Esophagus (tissue), 2 donors: ENCODE measurements at regions not wholly inside any gene's neighbourhood (a gene's known extent, or its start where the extent isn't known, plus 50 kb on each side); places are given as distances from the start of the nearest gene placed in this dataset.

Experiments
- H3K27ac ChIP-seq, 2 donors: one replicate each; pipeline ENCODE4 v1.5.1; 2013; ENCODE audit warnings: low read depth in 2 of 2, mild to moderate bottlenecking in 2 of 2, inconsistent platforms in 1 of 2, low read length in 1 of 2, moderate library complexity in 1 of 2
- H3K27me3 ChIP-seq, 2 donors: one replicate each; pipeline ENCODE4 v1.6.1; 2013; ENCODE audit warnings: low read length in 2 of 2, control low read depth in 1 of 2, mild to moderate bottlenecking in 1 of 2; ENCODE audit not compliant: insufficient read depth in 2 of 2, control insufficient read depth in 1 of 2
- H3K36me3 ChIP-seq, 2 donors: one replicate each; pipeline ENCODE4 v1.6.1; 2013; ENCODE audit warnings: low read length in 1 of 2; ENCODE audit not compliant: control insufficient read depth in 2 of 2, insufficient read depth in 2 of 2
- H3K4me1 ChIP-seq, 2 donors: one replicate each; pipeline ENCODE4 v1.6.1; 2013; ENCODE audit warnings: low read length in 1 of 2; ENCODE audit not compliant: control insufficient read depth in 2 of 2, insufficient read depth in 2 of 2
- H3K4me3 ChIP-seq, 2 donors: one replicate each; pipeline ENCODE4 v1.5.1; 2013; ENCODE audit warnings: low read length in 2 of 2, mild to moderate bottlenecking in 2 of 2, low read depth in 1 of 2, moderate library complexity in 1 of 2
- H3K9me3 ChIP-seq, 2 donors: one replicate each; pipeline ENCODE4 v1.6.1; 2013; ENCODE audit warnings: mild to moderate bottlenecking in 2 of 2, low read depth in 1 of 2, low read length in 1 of 2, moderate library complexity in 1 of 2; ENCODE audit not compliant: control insufficient read depth in 2 of 2, insufficient read depth in 1 of 2
- WGBS, 2 donors: extraction: QIAGEN DNeasy Blood & Tissue Kit; methylation state at CpG; one replicate each; pipeline ENCODE4 v1.1.7; 2013; 5-methylcytosine and 5-hydroxymethylcytosine counted together
- donor health status: healthy with polysubstance abuse.
- donor health status: Bipolar disorder and iron deficiency.

DNA sequence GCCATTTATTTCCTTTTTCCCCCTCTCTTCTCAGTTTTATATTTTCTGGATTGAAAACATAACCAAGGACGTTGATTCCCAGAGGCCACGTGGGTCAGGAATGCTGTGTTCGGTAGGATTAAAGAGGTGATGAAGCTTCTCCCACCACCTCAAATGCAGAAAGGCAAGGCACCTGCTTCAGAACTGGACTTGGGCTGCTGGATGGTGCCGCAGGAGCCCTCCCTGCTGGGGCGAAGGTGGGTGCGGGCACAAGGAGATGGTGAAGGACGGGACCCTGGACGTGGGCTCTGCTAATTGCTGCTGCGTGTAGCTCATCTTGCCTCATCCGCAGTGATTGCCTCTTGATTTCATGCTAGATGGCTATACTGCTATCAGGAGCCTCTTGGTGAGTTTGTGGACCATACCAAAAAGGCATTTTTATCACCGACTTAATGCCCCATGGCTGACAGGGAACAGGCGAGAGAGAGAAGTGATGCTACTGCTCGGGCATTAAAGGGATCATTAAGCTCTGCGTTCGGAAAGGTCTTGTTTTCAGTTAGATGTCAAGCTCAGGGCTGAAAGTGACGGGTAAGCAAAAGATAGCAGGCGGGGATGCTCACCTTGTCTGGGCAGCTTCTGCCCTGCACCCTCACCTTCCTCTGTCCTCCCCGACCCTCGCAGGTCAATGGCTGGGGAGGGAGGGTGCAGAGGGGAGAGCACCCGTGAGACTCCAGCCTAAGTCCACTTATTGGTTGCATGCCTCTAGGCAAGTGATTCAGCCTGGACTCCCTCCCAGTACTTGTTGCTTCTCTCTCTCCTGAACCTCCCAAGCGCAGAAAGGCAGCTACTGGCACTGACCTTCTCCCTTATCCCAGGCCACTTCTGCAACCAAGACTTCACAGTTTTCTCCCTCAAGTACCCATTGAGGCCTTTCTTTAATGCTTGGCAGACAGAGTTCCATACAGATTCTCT, 71.6 kb upstream of the FSTL4 start:
- H3K4me3 ChIP-seq: no peak overlapping the region
- no peaks in the 10 kb centered on the region for H3K27me3 ChIP-seq
- H3K36me3 ChIP-seq: no peaks in the 10 kb centered on the region
- WGBS, 2 donors: 83 to 85% methylated on average over 21 of the region's 21 CpGs
- peaks cover 0 to 2% of the 10 kb centered on the region in 2 donors for H3K4me1 ChIP-seq
- no peaks in the 10 kb centered on the region for H3K9me3 ChIP-seq
- no peak overlapping the region for H3K27ac ChIP-seq

DNA sequence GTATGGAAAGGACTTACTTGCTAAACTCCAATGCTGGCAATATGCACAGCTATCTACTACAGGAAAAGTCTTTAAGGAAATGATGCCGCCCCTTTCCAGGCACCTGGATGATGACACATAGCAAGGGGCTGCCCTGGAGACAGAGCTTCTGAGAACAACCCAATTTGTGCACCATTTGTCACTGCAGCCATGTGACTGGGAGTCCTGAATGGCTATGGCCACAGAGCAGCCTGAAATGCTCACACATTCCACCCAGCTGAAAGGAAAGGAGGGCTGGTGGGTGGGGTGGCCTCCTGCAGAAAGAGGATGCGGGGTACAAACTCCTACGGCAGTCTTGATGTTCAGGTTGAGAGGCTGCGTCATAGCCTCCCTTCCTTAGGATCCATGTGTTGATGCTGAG, 70.1 kb upstream of the FSTL4 start:
- Histone ChIP-seq H3K4me1 (no peaks in the 10 kb centered on the region), H3K27me3 (no peaks in the 10 kb centered on the region), H3K36me3 (no peaks in the 10 kb centered on the region), H3K4me3 (no peak overlapping the region), H3K27ac (no peak overlapping the region), H3K9me3 (no peaks in the 10 kb centered on the region)
- 70 to 90% methylated on average over 4 of the region's 4 CpGs for WGBS, 2 donors

DNA sequence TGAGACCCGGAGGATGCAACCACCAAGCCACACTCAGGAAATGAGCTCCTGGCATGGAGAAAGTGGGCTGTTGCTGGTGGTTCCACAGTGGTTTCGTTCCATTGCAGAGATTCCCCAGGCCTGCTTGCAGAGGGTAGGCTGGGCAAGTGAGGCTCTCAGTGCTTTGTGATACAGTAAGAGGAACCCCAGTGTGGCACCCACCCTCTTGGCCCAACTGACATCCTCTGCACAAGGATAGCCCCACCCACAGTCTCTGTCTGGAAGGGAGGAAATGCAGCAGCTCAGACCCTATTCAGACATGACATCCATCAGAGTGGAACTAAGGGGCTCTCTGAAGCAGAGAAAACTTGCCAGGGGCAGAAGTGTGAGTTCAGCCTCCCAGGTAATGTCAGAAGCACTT, 69.6 kb upstream of the FSTL4 start:
- H3K27me3 ChIP-seq: no peaks in the 10 kb centered on the region
- WGBS, 2 donors: 72 to 80% methylated on average over 2 of the region's 2 CpGs
- H3K27ac ChIP-seq: no peak overlapping the region
- no peaks in the 10 kb centered on the region for H3K36me3 ChIP-seq
- H3K4me3 ChIP-seq: no peak overlapping the region
- no peaks in the 10 kb centered on the region for H3K4me1 ChIP-seq
- H3K9me3 ChIP-seq: no peaks in the 10 kb centered on the region

GRCh38 chr5:133680830-133681565, 68.7 kb upstream of the FSTL4 start:
- no peaks in the 10 kb centered on the region for H3K36me3 ChIP-seq
- no peaks in the 10 kb centered on the region for H3K27me3 ChIP-seq
- no peaks in the 10 kb centered on the region for H3K9me3 ChIP-seq
- no peak overlapping the region for H3K27ac ChIP-seq
- no peak overlapping the region for H3K4me3 ChIP-seq
- 72 to 78% methylated on average over 12 of the region's 12 CpGs for WGBS, 2 donors
- no peaks in the 10 kb centered on the region for H3K4me1 ChIP-seq

DNA sequence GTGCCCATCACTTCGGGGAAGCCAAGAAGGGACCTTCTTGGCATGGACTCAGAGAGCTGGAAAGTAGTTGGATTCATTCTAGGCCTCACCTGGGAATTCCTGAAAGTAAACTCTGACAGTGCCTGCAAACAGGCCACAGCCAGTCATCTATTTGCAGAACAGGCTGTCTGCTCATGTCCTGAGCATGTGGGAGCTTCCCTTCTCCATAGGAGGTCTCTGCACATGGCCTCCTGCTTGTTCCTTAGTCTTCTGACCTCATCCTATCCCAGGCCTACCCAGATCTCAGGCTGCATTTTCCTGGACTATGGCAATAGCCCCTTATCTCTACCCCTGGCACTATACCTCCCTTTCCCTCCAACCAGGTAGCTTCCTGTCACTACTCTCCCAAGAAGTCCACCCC, 67.2 kb upstream of the FSTL4 start:
- 48 to 61% methylated on average over 1 of the region's 1 CpG for WGBS, 2 donors
- Histone ChIP-seq H3K9me3 (no peaks in the 10 kb centered on the region), H3K27ac (no peak overlapping the region), H3K27me3 (no peaks in the 10 kb centered on the region), H3K36me3 (no peaks in the 10 kb centered on the region), H3K4me1 (no peaks in the 10 kb centered on the region), H3K4me3 (no peak overlapping the region)

DNA sequence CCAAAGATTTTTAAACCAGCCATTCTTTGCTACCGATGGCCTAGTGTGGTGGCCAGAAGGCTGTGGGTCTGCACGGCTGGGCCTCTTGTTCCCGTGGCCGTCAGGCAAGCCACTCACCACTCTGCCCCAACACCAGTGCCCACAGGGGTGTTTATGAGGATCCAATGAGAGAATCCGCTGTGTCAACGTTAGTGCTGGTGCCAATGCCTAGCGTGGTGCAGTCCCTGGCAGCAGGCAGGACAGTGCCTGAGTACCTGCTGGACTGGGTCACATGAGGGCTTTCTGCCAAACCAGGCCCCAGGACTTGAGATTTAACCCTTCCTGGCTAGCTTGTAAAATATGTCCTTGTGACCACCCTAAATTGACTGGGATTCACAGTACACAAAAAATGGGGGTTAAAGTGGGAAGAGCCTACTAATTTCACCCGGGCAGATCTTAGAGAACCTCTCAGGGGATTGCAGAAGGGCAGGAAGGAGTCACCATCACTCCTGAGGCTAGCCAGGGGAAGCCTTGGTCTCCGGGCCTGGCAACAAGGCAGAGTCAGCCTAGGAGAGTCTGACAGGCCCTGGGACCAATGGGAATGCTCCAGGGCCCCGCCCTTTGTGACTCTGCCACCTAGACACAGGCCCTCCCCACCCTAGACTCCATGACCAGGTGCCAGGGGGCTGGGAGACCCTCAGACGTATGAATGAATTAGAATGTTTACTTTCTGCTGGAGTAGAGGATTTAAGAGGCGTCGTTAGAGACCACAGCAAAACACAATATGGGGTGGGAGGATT, 63.2 kb upstream of the FSTL4 start:
- 76 to 85% methylated on average over 13 of the region's 13 CpGs for whole genome bisulfite sequencing, 2 donors
- no peak overlapping the region for H3K27ac ChIP-seq
- no peak overlapping the region for H3K4me3 ChIP-seq
- peaks cover 0 to 3% of the 10 kb centered on the region in 2 donors for H3K9me3 ChIP-seq
- no peaks in the 10 kb centered on the region for H3K4me1 ChIP-seq
- H3K36me3 ChIP-seq: no peaks in the 10 kb centered on the region
- H3K27me3 ChIP-seq: no peaks in the 10 kb centered on the region

GRCh38 chr5:133670336-133670735, 58.0 kb upstream of the FSTL4 start:
- H3K36me3 ChIP-seq: no peaks in the 10 kb centered on the region
- 48 to 97% methylated on average over 2 of the region's 2 CpGs for WGBS, 2 donors
- H3K9me3 ChIP-seq: peaks cover 0 to 3% of the 10 kb centered on the region in 2 donors
- no peaks in the 10 kb centered on the region for H3K4me1 ChIP-seq
- H3K27ac ChIP-seq: no peak overlapping the region
- no peak overlapping the region for H3K4me3 ChIP-seq
- H3K27me3 ChIP-seq: no peaks in the 10 kb centered on the region

DNA sequence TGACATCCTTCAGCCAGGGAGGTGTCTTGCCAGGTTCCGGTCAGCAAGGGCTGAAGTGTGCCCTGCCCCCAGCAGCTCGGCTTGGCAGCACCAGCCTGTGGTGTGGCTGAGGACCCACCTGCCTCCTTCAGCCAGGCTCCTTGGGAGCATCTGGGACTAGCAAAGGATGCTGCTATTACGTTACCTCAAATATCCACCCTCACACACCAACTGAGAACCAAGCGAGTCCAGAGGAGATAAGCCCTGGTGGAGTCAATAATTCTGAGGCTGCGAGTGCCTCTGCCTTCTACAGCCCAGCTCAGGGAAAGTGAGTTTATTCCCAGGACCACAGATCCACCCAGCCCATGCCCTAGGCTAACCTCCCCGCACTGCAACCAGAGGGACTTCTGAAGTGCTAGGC, 57.1 kb upstream of the FSTL4 start:
- no peak overlapping the region for H3K4me3 ChIP-seq
- H3K36me3 ChIP-seq: no peaks in the 10 kb centered on the region
- H3K27ac ChIP-seq: no peak overlapping the region
- no peaks in the 10 kb centered on the region for H3K27me3 ChIP-seq
- WGBS, 2 donors: 83 to 94% methylated on average over 6 of the region's 6 CpGs
- H3K9me3 ChIP-seq: peaks cover 0 to 3% of the 10 kb centered on the region in 2 donors
- no peaks in the 10 kb centered on the region for H3K4me1 ChIP-seq

- H3K9me3 ChIP-seq: peaks cover 0 to 3% of the 10 kb centered on the region in 2 donors
- no peak overlapping the region for H3K4me3 ChIP-seq
- H3K27me3 ChIP-seq: no peaks in the 10 kb centered on the region
- 85 to 90% methylated on average over 5 of the region's 5 CpGs for WGBS, 2 donors
- H3K27ac ChIP-seq: no peak overlapping the region
- H3K4me1 ChIP-seq: no peaks in the 10 kb centered on the region
- no peaks in the 10 kb centered on the region for H3K36me3 ChIP-seq
Measured at GRCh38 chr5:133668458-133668857, 56.1 kb upstream of the FSTL4 start.
